C4-2B (cell line): ENCODE measurements at regions not wholly inside any gene's neighbourhood (a gene's known extent, or its start where the extent isn't known, plus 50 kb on each side); places are given as distances from the start of the nearest gene placed in this dataset.

Experiments
- CTCF ChIP-seq: fragments of 450-650 bp; conservative IDR thresholded peaks from 2 replicates; pipeline ENCODE4 v1.5.1; 2017; ENCODE audit warnings: mild to moderate bottlenecking
- ZFX ChIP-seq: fragments of 450-650 bp; IDR thresholded peaks from 2 replicates; pipeline ENCODE4 v1.6.1; 2017

- TF ChIP-seq CTCF, result no peak
- no peak for TF ChIP-seq ZFX
These were observed 364.6 kb upstream of the LRRC7 start for GRCh38 chr1:69203166-69203565.
